Mesodermal cell (in vitro differentiated cells): ENCODE measurements at regions not wholly inside any gene's neighbourhood (a gene's known extent, or its start where the extent isn't known, plus 50 kb on each side); places are given as distances from the start of the nearest gene placed in this dataset.

Source experiments
- H3K27ac ChIP-seq: 2 replicates; pipeline ENCODE4 v1.7.0; 2013; ENCODE audit warnings: mild to moderate bottlenecking, low read depth, low read length, moderate library complexity; ENCODE audit not compliant: severe bottlenecking
- H3K36me3 ChIP-seq: 2 replicates; pipeline ENCODE4 v1.7.1; 2013; ENCODE audit warnings: mild to moderate bottlenecking, low read length, moderate library complexity; ENCODE audit not compliant: control insufficient read depth, insufficient read depth
- H3K4me1 ChIP-seq: one replicate; pipeline ENCODE4 v1.7.1; 2013; ENCODE audit warnings: mild to moderate bottlenecking, low read length; ENCODE audit not compliant: insufficient read depth, control insufficient read depth, poor library complexity, severe bottlenecking
- H3K4me3 ChIP-seq: 2 replicates; pipeline ENCODE4 v1.7.0; 2013; ENCODE audit warnings: low read length, control low read depth, mild to moderate bottlenecking; ENCODE audit not compliant: insufficient read depth, poor library complexity, severe bottlenecking; ENCODE audit errors: extremely low read depth
- H3K9me3 ChIP-seq: 2 replicates; pipeline ENCODE4 v1.7.1; 2013; ENCODE audit warnings: mild to moderate bottlenecking, low read length, moderate library complexity; ENCODE audit not compliant: control insufficient read depth
- WGBS, 2 experiments: methylation state at CpG; one replicate each; pipeline ENCODE4 v1.1.5; 2013; ENCODE audit warnings: missing lambda C conversion rate in 2 of 2; ENCODE audit not compliant: insufficient coverage in 2 of 2; 5-methylcytosine and 5-hydroxymethylcytosine counted together

DNA sequence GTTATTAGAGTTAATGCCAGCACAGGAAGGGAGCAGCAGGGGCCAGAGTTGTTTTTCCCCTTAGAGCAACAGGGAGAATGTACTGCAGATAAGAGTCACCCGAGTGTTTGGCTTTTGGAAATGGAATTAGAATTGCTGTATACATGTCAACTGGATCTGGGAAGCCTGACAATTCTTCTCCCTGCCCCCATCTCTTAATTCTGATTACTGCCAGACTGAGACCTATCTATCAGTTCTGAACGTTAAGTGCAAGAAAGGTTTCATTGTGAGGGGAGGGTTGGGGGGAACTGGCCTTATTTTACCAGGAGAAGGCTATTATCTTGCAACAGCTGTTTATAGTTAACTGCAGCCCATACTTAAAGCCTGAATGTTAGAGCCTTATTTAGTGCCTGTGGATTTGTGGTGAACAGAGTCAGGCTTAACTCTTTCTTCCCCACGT, 424.5 kb upstream of the CDH11 start:
- WGBS, 2 experiments = 61 to 67% methylated on average over 1 to 2 of the region's 3 CpGs
- Histone ChIP-seq H3K4me3 (no peak overlapping the region), H3K27ac (peak overlapping the region; percentile 98), H3K9me3 (peaks cover 8% of the 10 kb centered on the region), H3K4me1 (peaks cover 46% of the 10 kb centered on the region), H3K36me3 (no peaks in the 10 kb centered on the region)

DNA sequence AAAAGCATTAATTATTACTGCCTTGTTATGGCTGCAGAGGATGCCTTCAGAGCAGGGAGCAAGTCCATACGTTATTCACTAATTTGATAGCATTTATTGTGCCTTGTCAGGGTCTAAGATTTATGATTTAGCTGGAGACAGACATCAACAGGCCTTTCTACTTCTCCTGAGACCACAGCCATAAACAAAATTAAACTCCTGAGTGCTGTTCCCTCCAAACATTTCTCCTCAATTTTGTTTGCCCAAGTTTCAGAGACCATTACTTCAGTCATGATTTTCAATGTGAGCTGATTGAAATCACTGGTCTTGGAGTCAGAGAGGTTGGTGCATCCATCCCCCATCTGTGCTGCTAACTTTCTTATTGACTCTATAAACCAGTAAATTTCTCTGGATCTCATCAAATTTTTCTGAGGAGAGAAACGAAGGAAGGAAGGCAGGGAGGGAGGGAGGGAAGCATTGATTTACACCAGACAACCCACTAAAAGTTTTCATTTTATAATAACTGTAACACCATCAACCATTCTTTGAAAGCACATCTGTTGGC, 423.6 kb upstream of the CDH11 start:
- no peak overlapping the region for H3K4me3 ChIP-seq
- WGBS, 2 experiments = no CpG with 5 or more reads among the region's 2 CpGs
- peaks cover 4% of the 10 kb centered on the region for H3K9me3 ChIP-seq
- H3K27ac ChIP-seq = peak overlapping the region; percentile 98
- H3K36me3 ChIP-seq = no peaks in the 10 kb centered on the region
- H3K4me1 ChIP-seq = peaks cover 46% of the 10 kb centered on the region

GRCh38 chr16:65543781-65544740, 422.2 kb upstream of the CDH11 start:
- 96 to 97% methylated on average over 3 of the region's 5 CpGs for WGBS, 2 experiments
- Histone ChIP-seq H3K9me3 (no peaks in the 10 kb centered on the region), H3K4me3 (no peak overlapping the region), H3K36me3 (no peaks in the 10 kb centered on the region), H3K27ac (no peak overlapping the region), H3K4me1 (peaks cover 39% of the 10 kb centered on the region)

- no peaks in the 10 kb centered on the region for H3K36me3 ChIP-seq
- H3K9me3 ChIP-seq = no peaks in the 10 kb centered on the region
- H3K4me3 ChIP-seq = no peak overlapping the region
- H3K4me1 ChIP-seq = peaks cover 16% of the 10 kb centered on the region
- WGBS, 2 experiments = no CpG with 5 or more reads among the region's 1 CpG
- no peak overlapping the region for H3K27ac ChIP-seq
Measured at GRCh38 chr16:65541646-65542045, 419.8 kb upstream of the CDH11 start.

DNA sequence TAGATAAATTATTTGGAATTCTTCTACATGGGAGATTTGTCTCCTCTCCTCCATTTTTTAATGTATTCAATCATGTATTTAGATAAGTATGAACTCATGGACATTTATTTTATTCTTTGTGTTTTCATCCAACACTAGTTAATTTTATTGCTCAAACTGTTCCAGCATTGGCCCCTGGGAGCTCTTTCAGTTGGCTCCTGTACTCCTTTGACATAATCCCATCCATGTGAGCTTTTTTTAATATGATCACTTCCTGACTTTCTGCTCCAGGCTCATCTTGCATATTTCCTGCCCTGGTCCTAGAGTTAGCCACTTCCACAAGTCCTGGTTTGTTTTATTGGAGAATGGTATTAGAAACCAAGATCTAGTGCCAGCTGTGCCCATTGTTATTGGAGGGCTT, 419.0 kb upstream of the CDH11 start:
- Histone ChIP-seq H3K4me1 (peaks cover 9% of the 10 kb centered on the region), H3K36me3 (no peaks in the 10 kb centered on the region), H3K27ac (no peak overlapping the region), H3K4me3 (no peak overlapping the region), H3K9me3 (no peaks in the 10 kb centered on the region)

DNA sequence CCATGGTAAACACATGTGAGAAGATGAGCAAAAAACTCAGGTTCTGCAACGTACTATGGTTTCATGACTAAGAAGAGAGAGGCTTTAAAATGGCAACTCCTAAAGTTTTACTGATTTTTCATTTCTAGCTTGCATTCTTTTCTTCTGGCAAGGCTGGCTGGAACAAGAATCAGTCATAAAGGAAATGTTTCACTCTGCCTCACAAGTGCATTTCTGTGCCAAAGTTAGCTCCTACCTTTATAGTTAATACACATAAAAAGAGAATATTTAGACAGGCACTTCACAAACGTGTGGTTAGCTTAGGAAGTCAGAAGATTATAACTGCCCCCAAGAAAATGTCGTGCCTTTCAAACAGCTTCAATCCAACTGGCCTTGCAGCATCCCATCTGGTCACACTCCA, 417.1 kb upstream of the CDH11 start:
- 95 to 100% methylated on average over 2 to 3 of the region's 3 CpGs for WGBS, 2 experiments
- no peak overlapping the region for H3K4me3 ChIP-seq
- no peaks in the 10 kb centered on the region for H3K9me3 ChIP-seq
- H3K27ac ChIP-seq = no peak overlapping the region
- no peaks in the 10 kb centered on the region for H3K36me3 ChIP-seq
- H3K4me1 ChIP-seq = peaks cover 3% of the 10 kb centered on the region

DNA sequence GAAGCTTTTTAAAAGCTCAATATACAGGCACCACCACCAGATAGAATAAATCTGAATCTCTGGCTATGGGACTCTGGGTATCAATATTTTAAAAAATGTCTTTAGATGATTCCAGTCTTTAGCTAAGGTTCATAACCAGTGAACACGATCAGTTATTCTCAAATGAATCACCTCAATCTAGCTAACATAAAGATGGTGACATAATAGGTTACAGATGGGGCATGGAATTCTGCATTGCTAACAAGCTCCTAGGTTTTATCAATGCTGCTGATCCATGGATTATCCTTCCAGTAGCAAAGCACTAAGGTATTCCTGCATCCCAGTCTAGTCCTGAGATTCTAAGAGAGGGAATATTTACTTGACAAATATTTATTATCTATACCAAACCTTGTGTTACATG, 415.5 kb upstream of the CDH11 start:
- WGBS, 2 experiments = no CpG with 5 or more reads among the region's 1 CpG
- Histone ChIP-seq H3K4me1 (peaks cover 3% of the 10 kb centered on the region), H3K36me3 (no peaks in the 10 kb centered on the region), H3K27ac (no peak overlapping the region), H3K4me3 (no peak overlapping the region), H3K9me3 (no peaks in the 10 kb centered on the region)

DNA sequence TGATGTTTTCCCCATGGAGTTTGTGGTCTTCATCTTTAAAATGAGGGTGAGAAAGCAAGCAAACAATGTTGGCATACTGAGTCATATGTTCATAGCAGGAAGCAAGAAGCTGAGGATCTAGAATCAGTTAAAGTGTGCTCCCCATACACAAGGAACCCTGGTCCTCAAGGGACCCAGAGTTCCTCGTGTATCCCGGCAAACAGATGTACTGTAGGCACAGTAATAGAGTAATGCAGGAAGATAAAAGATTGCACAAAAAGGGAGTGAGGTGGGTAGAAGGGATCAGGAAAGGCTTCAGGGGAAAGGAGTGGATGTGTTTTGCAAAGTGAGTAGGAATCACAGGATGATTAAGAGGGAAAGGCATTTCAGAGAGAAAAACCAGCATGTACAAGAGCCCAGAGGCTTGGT, 412.3 kb upstream of the CDH11 start:
- no peaks in the 10 kb centered on the region for H3K36me3 ChIP-seq
- 92 to 93% methylated on average over 2 of the region's 2 CpGs for WGBS, 2 experiments
- H3K27ac ChIP-seq = no peak overlapping the region
- no peak overlapping the region for H3K4me3 ChIP-seq
- peaks cover 3% of the 10 kb centered on the region for H3K4me1 ChIP-seq
- no peaks in the 10 kb centered on the region for H3K9me3 ChIP-seq

GRCh38 chr16:65532846-65533245, 411.0 kb upstream of the CDH11 start:
- H3K9me3 ChIP-seq = peaks cover under 1% of the 10 kb centered on the region
- H3K36me3 ChIP-seq = no peaks in the 10 kb centered on the region
- WGBS, 2 experiments = 70 to 100% methylated on average over 1 to 2 of the region's 2 CpGs
- H3K4me1 ChIP-seq = peaks cover 3% of the 10 kb centered on the region
- no peak overlapping the region for H3K4me3 ChIP-seq
- H3K27ac ChIP-seq = no peak overlapping the region

DNA sequence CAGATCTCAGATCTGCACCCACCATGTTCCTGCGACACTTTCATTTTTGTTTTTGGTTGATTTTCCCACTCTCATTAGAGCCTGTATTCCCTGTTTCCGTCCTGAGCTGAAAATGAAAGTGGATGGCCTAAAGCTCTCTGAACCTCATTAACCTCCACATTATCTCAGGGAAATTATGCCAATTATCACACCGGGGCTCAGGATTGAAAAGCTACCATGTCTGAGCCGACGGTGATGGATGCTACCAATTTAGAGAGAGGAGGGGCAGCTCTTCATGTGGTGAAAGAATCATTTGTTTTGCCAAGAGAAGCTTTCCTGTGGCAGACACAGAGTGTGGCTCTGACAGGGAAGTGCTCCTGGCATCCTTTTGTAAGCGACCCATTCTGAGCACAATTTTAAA, 410.4 kb upstream of the CDH11 start:
- Histone ChIP-seq H3K36me3 (no peaks in the 10 kb centered on the region), H3K4me1 (peaks cover 3% of the 10 kb centered on the region), H3K27ac (no peak overlapping the region), H3K4me3 (no peak overlapping the region), H3K9me3 (peaks cover 6% of the 10 kb centered on the region)
- WGBS, 2 experiments = 50 to 71% methylated on average over 1 to 3 of the region's 6 CpGs

- no peak overlapping the region for H3K4me3 ChIP-seq
- WGBS, 2 experiments = 88% methylated on average over 4 of the region's 4 CpGs
- H3K36me3 ChIP-seq = no peaks in the 10 kb centered on the region
- H3K9me3 ChIP-seq = peaks cover 14% of the 10 kb centered on the region
- H3K4me1 ChIP-seq = peaks cover 3% of the 10 kb centered on the region
- no peak overlapping the region for H3K27ac ChIP-seq
Measured at GRCh38 chr16:65531475-65531874, 409.6 kb upstream of the CDH11 start.
